HepG2 (cell line): ENCODE measurements at regions not wholly inside any gene's neighbourhood (a gene's known extent, or its start where the extent isn't known, plus 50 kb on each side); places are given as distances from the start of the nearest gene placed in this dataset.

ENCODE experiments used
- ATAC-seq: fragments of 200-7000 bp; cut with Tn5 transposase; 3 replicates; pipeline ENCODE4 v1.9.1; 2020; ENCODE audit warnings: mild to moderate bottlenecking, moderate library complexity
- BruUV-seq: library from RNA; stranded (reverse); fragments of 400-500 nt; replicated peaks from 2 replicates; lab custom pipeline; 2021; lab: Mats Ljungman, UMichigan
- CTCF ChIA-PET: fragments of 300-600 bp; formaldehyde crosslinking; extraction: SDS; loops from one replicate; lab custom pipeline; 2021; ENCODE audit warnings: low total read pairs, inconsistent platforms, low intra/inter-chr PET ratio; lab: Yijun Ruan, JAX
- POLR2A ChIA-PET: fragments of 350-600 bp; sonication (Branson Sonifier 250); formaldehyde crosslinking; loops from one replicate; lab custom pipeline; 2020; ENCODE audit warnings: antibody characterized with exemption, inconsistent platforms; lab: Yijun Ruan, JAX
- DNase-seq: peaks from one replicate; pipeline ENCODE4 v3.0.0-alpha.2; 2015; ENCODE audit warnings: low spot score
- FAIRE-seq: peaks from 3 replicates; lab custom pipeline; 2011; peaks lifted over from hg19 to GRCh38; lab: Jason Lieb, UNC
- H2AFZ ChIP-seq: one replicate; pipeline ENCODE4 v1.6.1; 2011; ENCODE audit warnings: low read length, inconsistent platforms
- H3K27ac ChIP-seq: fragments of 300-600 bp; 3 replicates; pipeline ENCODE4 v1.8.0; 2011; ENCODE audit warnings: mixed run types, mild to moderate bottlenecking, mixed read lengths, low read length, inconsistent platforms; ENCODE audit not compliant: insufficient read depth; ENCODE audit errors: extremely low read length
- H3K27me3 ChIP-seq, 2 experiments: fragments of 200-600 bp in 1 of 2; 2 replicates in 1 of 2; 3 replicates in 1 of 2; pipeline versions ENCODE4 v1.6.0 to v1.8.0; 2011; ENCODE audit warnings: low read length in 2 of 2, mild to moderate bottlenecking in 2 of 2, moderate library complexity in 2 of 2, inconsistent platforms in 1 of 2; ENCODE audit not compliant: insufficient read depth in 2 of 2, control insufficient read depth in 1 of 2
- H3K36me3 ChIP-seq, 2 experiments: fragments of 200-600 bp in 1 of 2; replicated peaks in 1 of 2; 2 replicates in 1 of 2; 3 replicates in 1 of 2; pipeline versions ENCODE4 v1.5.1 to v1.8.0; 2011; ENCODE audit warnings: low read length in 2 of 2, inconsistent platforms in 1 of 2; ENCODE audit not compliant: insufficient read depth in 2 of 2, control insufficient read depth in 1 of 2
- H3K4me1 ChIP-seq: 2 replicates; pipeline ENCODE4 v1.5.1; 2012; ENCODE audit warnings: low read length, inconsistent platforms; ENCODE audit not compliant: insufficient read depth
- H3K4me2 ChIP-seq: 2 replicates; pipeline ENCODE4 v1.6.0; 2011; ENCODE audit warnings: low read depth, low read length, inconsistent platforms
- H3K4me3 ChIP-seq, 3 experiments: fragments of 200-600 bp in 1 of 3; sonication (generic), shearing (Covaris generic) in 1 of 3; replicated peaks in 1 of 3; 2 replicates each; pipeline ENCODE4 v1.5.1; 2011 to 2016; ENCODE audit warnings: low read length in 3 of 3, inconsistent platforms in 2 of 3, low read depth in 2 of 3, mild to moderate bottlenecking in 2 of 3, control low read depth in 1 of 3, mixed read lengths in 1 of 3; ENCODE audit not compliant: insufficient read depth in 1 of 3
- H3K79me2 ChIP-seq: one replicate; pipeline ENCODE4 v1.6.1; 2011; ENCODE audit warnings: low read length, inconsistent platforms; ENCODE audit not compliant: insufficient read depth
- H3K9ac ChIP-seq: 2 replicates; pipeline ENCODE4 v1.6.0; 2011; ENCODE audit warnings: mild to moderate bottlenecking, low read depth, low read length, inconsistent platforms; ENCODE audit not compliant: insufficient read depth
- H3K9me3 ChIP-seq: 2 replicates; pipeline ENCODE4 v1.5.1; 2012; ENCODE audit warnings: mild to moderate bottlenecking, low read length
- H4K20me1 ChIP-seq: 2 replicates; pipeline ENCODE4 v1.6.0; 2011; ENCODE audit warnings: inconsistent platforms, mild to moderate bottlenecking, low read length, moderate library complexity; ENCODE audit not compliant: insufficient read depth
- ARID4A ChIP-seq: sonication (generic); formaldehyde crosslinking; IDR thresholded peaks from 2 replicates; pipeline ENCODE4 v1.5.0; 2020; ENCODE audit warnings: mild to moderate bottlenecking, missing genetic modification reagents, borderline replicate concordance
- CEBPZ ChIP-seq: IDR thresholded peaks from 2 replicates; pipeline ENCODE4 v1.6.1; 2012; ENCODE audit warnings: low read length, improper control_type of control experiment
- FOXO4 ChIP-seq: sonication (generic); formaldehyde crosslinking; conservative IDR thresholded peaks from 2 replicates; pipeline ENCODE4 v1.8.1; 2023; ENCODE audit warnings: missing genetic modification reagents
- GATAD2A ChIP-seq: IDR thresholded peaks from 2 replicates; pipeline ENCODE4 v1.6.1; 2016
- MNT ChIP-seq: fragments of 450-650 bp; IDR thresholded peaks from 2 replicates; pipeline ENCODE4 v1.6.1; 2016
- MYPOP ChIP-seq: sonication (generic); formaldehyde crosslinking; IDR thresholded peaks from 2 replicates; pipeline ENCODE4 v1.8.1; 2023; ENCODE audit warnings: mild to moderate bottlenecking, moderate library complexity, missing genetic modification reagents
- NKX3-1 ChIP-seq: sonication (generic); formaldehyde crosslinking; IDR thresholded peaks from 2 replicates; pipeline ENCODE4 v1.5.0; 2020; ENCODE audit warnings: missing genetic modification reagents
- STAG1 ChIP-seq: sonication (generic); formaldehyde crosslinking; IDR thresholded peaks from 2 replicates; pipeline ENCODE4 v1.4.0; 2020; ENCODE audit warnings: missing genetic modification reagents
- ZNF124 ChIP-seq: sonication (generic); formaldehyde crosslinking; IDR thresholded peaks from 2 replicates; pipeline ENCODE4 v1.4.0; 2020; ENCODE audit warnings: missing genetic modification reagents
- ZNF224 ChIP-seq: sonication (generic); formaldehyde crosslinking; IDR thresholded peaks from 2 replicates; pipeline ENCODE4 v1.5.0; 2020; ENCODE audit warnings: mild to moderate bottlenecking, missing genetic modification reagents
- ZNF296 ChIP-seq: sonication (generic); formaldehyde crosslinking; conservative IDR thresholded peaks from 2 replicates; pipeline ENCODE4 v1.5.0; 2020; ENCODE audit warnings: mild to moderate bottlenecking, missing genetic modification reagents
- ZNF562 ChIP-seq: sonication (generic); formaldehyde crosslinking; IDR thresholded peaks from 2 replicates; pipeline ENCODE4 v1.8.0; 2022; ENCODE audit warnings: missing genetic modification reagents, borderline replicate concordance
- ZNF674 ChIP-seq: sonication (generic); formaldehyde crosslinking; IDR thresholded peaks from 2 replicates; pipeline ENCODE4 v1.5.0; 2020; ENCODE audit warnings: low read depth, mild to moderate bottlenecking, missing genetic modification reagents
- WGBS: methylation state at CpG from one replicate; pipeline ENCODE4 v1.1.6; 2017; ENCODE audit warnings: low lambda C conversion rate; 5-methylcytosine and 5-hydroxymethylcytosine counted together
- in situ Hi-C: cut with HindIII; loops from 2 replicates; pipeline ENCODE4 v1.10.0; 2017; ENCODE audit warnings: low pct_unique_long_range_greater_than_20kb; ENCODE audit not compliant: extremely low pct_ligation_motif_present
- intact Hi-C: fragments of 100-400 bp; cut with micrococcal nuclease; formaldehyde crosslinking; loops from one replicate; pipeline ENCODE4 v1.10.0; 2022; ENCODE audit not compliant: unreplicated experiment

GRCh38 chr7:68180761-68181160, 1184.1 kb downstream of the TYW1 start (continued):
- TF ChIP-seq CEBPZ = no peak
- no peak for TF ChIP-seq ZNF562 (CRISPR knock-in tag)
- no peak for TF ChIP-seq NKX3-1 (CRISPR knock-in tag)
- no peak for TF ChIP-seq MNT
- no peak for TF ChIP-seq ZNF674 (CRISPR knock-in tag)

- H3K4me3 ChIP-seq = no peak overlapping the region
- no peaks in the 10 kb centered on the region for H3K36me3 ChIP-seq
- ChIA-PET CTCF (no interaction called here), POLR2A (no interaction called here)
- H3K27ac ChIP-seq = no peak overlapping the region
- no peaks in the 10 kb centered on the region for H4K20me1 ChIP-seq
- no peaks in the 10 kb centered on the region for H3K9me3 ChIP-seq
- no peak overlapping the region for H3K4me2 ChIP-seq
- no peak overlapping the region for H2AFZ ChIP-seq
- WGBS = 2% methylated on average over 5 of the region's 6 CpGs
- H3K9ac ChIP-seq = no peak overlapping the region
- no peaks in the 10 kb centered on the region for H3K27me3 ChIP-seq
- no peaks in the 10 kb centered on the region for H3K79me2 ChIP-seq
- H3K4me1 ChIP-seq = no peaks in the 10 kb centered on the region
- intact Hi-C loops (no loop called here), in situ Hi-C loops (no loop called here)
- FAIRE-seq = no peak
- no peak for DNase-seq
- ATAC-seq = no peak
- no TSS peak for BruUV-seq
- TF ChIP-seq STAG1 (CRISPR knock-in tag) (no peak), FOXO4 (CRISPR knock-in tag) (no peak), MYPOP (CRISPR knock-in tag) (no peak), ZNF296 (no peak), ARID4A (CRISPR knock-in tag) (no peak), GATAD2A (no peak), ZNF224 (no peak), ZNF124 (CRISPR knock-in tag) (no peak)
These were observed 1186.5 kb downstream of the TYW1 start for GRCh38 chr7:68183176-68183575.
